DOHH2 (cell line): ENCODE measurements at regions not wholly inside any gene's neighbourhood (a gene's known extent, or its start where the extent isn't known, plus 50 kb on each side); places are given as distances from the start of the nearest gene placed in this dataset.

Source experiments
- H3F3A ChIP-seq: fragments of 200-600 bp; sonication (generic), shearing (Covaris generic); 2 replicates; pipeline ENCODE4 v1.6.0; 2016; ENCODE audit warnings: antibody characterized with exemption, mild to moderate bottlenecking; ENCODE audit not compliant: control insufficient read depth, insufficient read depth
- H3K27ac ChIP-seq: fragments of 200-600 bp; sonication (generic); 2 replicates; pipeline ENCODE4 v1.5.1; 2014; ENCODE audit warnings: low read depth, mild to moderate bottlenecking, low read length, moderate library complexity
- H3K27me3 ChIP-seq: fragments of 200-600 bp; sonication (generic); 2 replicates; pipeline ENCODE4 v1.6.1; 2014; ENCODE audit warnings: mild to moderate bottlenecking, low read length, mixed read lengths; ENCODE audit not compliant: control insufficient read depth
- H3K36me3 ChIP-seq: fragments of 200-600 bp; sonication (generic); 2 replicates; pipeline ENCODE4 v1.6.1; 2014; ENCODE audit warnings: mild to moderate bottlenecking, low read length, moderate library complexity, mixed read lengths; ENCODE audit not compliant: control insufficient read depth
- H3K4me1 ChIP-seq: fragments of 200-600 bp; sonication (generic); 2 replicates; pipeline ENCODE4 v1.6.1; 2014; ENCODE audit warnings: mild to moderate bottlenecking, low read length, mixed read lengths; ENCODE audit not compliant: control insufficient read depth
- H3K4me2 ChIP-seq: fragments of 200-600 bp; sonication (generic); 2 replicates; pipeline ENCODE4 v1.6.0; 2014; ENCODE audit warnings: mild to moderate bottlenecking, low read length, moderate library complexity
- H3K4me3 ChIP-seq: fragments of 200-600 bp; sonication (generic); 2 replicates; pipeline ENCODE4 v1.5.1; 2014; ENCODE audit warnings: mild to moderate bottlenecking, low read length, mixed read lengths
- H3K79me2 ChIP-seq: fragments of 200-600 bp; sonication (generic); 2 replicates; pipeline ENCODE4 v1.6.1; 2014; ENCODE audit warnings: mild to moderate bottlenecking, low read length, mixed read lengths; ENCODE audit not compliant: control insufficient read depth
- H3K9me2 ChIP-seq: fragments of 200-600 bp; sonication (generic); replicated peaks from 2 replicates; pipeline ENCODE4 v1.6.1; 2014; ENCODE audit warnings: mild to moderate bottlenecking, low read length, mixed read lengths; ENCODE audit not compliant: control insufficient read depth
- H3K9me3 ChIP-seq: fragments of 200-600 bp; sonication (generic); 2 replicates; pipeline ENCODE4 v1.6.1; 2014; ENCODE audit warnings: antibody characterized with exemption, low read length, mixed read lengths; ENCODE audit not compliant: control insufficient read depth, insufficient read depth
- H4K20me1 ChIP-seq: fragments of 200-600 bp; sonication (generic); 2 replicates; pipeline ENCODE4 v1.6.0; 2014; ENCODE audit warnings: low read depth, mild to moderate bottlenecking, antibody characterized with exemption, low read length, moderate library complexity; ENCODE audit not compliant: control insufficient read depth, insufficient read depth
- CTCF ChIP-seq: fragments of 200-600 bp; sonication (generic); IDR thresholded peaks from one replicate; pipeline ENCODE4 v1.5.1; 2014; ENCODE audit warnings: antibody characterized with exemption, mild to moderate bottlenecking, low read depth, low read length; ENCODE audit not compliant: poor library complexity, severe bottlenecking
- EZH2phosphoT487 ChIP-seq: fragments of 200-600 bp; sonication (generic); IDR thresholded peaks from 2 replicates; pipeline ENCODE4 v1.6.1; 2017; ENCODE audit warnings: borderline replicate concordance, mild to moderate bottlenecking, antibody characterized with exemption, low read length, moderate library complexity, mixed read lengths

- Histone ChIP-seq H3F3A (no peaks in the 10 kb centered on the region), H3K4me3 (no peak overlapping the region), H3K4me1 (no peaks in the 10 kb centered on the region), H3K9me3 (peaks cover 5% of the 10 kb centered on the region; the same call in 1 of the 2 replicates), H3K27me3 (no peaks in the 10 kb centered on the region), H3K4me2 (no peak overlapping the region), H3K9me2 (no peaks in the 10 kb centered on the region), H3K27ac (no peak overlapping the region), H3K36me3 (no peaks in the 10 kb centered on the region), H4K20me1 (no peaks in the 10 kb centered on the region), H3K79me2 (no peaks in the 10 kb centered on the region)
- TF ChIP-seq EZH2phosphoT487: no peak
- no peak for TF ChIP-seq CTCF
These were observed 232.7 kb upstream of the CDH4 start for GRCh38 chr20:61019322-61019721.

GRCh38 chr20:61023612-61024011 is 228.4 kb upstream of the CDH4 start:
- no peaks in the 10 kb centered on the region for H3K36me3 ChIP-seq
- no peak overlapping the region for H3K27ac ChIP-seq
- no peak for TF ChIP-seq EZH2phosphoT487
- no peak for TF ChIP-seq CTCF
- no peaks in the 10 kb centered on the region for H3K9me2 ChIP-seq
- H3F3A ChIP-seq: no peaks in the 10 kb centered on the region
- peaks cover 4% of the 10 kb centered on the region; the same call in 1 of the 2 replicates for H3K9me3 ChIP-seq
- H3K4me1 ChIP-seq: no peaks in the 10 kb centered on the region
- H3K4me3 ChIP-seq: no peak overlapping the region
- no peaks in the 10 kb centered on the region for H3K27me3 ChIP-seq
- H4K20me1 ChIP-seq: no peaks in the 10 kb centered on the region
- H3K79me2 ChIP-seq: no peaks in the 10 kb centered on the region
- no peak overlapping the region for H3K4me2 ChIP-seq

- Histone ChIP-seq H3K27ac (no peak overlapping the region), H3K4me3 (no peak overlapping the region), H3K9me3 (no peaks in the 10 kb centered on the region; the same call in 1 of the 2 replicates), H3K4me2 (no peak overlapping the region), H3K79me2 (no peaks in the 10 kb centered on the region), H3K4me1 (no peaks in the 10 kb centered on the region), H3K9me2 (no peaks in the 10 kb centered on the region), H3K27me3 (no peaks in the 10 kb centered on the region), H4K20me1 (no peaks in the 10 kb centered on the region), H3F3A (no peaks in the 10 kb centered on the region), H3K36me3 (no peaks in the 10 kb centered on the region)
- TF ChIP-seq CTCF (no peak), EZH2phosphoT487 (no peak)
These were observed 227.7 kb upstream of the CDH4 start for GRCh38 chr20:61024390-61024789.

GRCh38 chr20:61025536-61025935 is 226.5 kb upstream of the CDH4 start:
- no peaks in the 10 kb centered on the region for H3K27me3 ChIP-seq
- H3K79me2 ChIP-seq: no peaks in the 10 kb centered on the region
- H3K4me1 ChIP-seq: no peaks in the 10 kb centered on the region
- H3K4me3 ChIP-seq: no peak overlapping the region
- H3F3A ChIP-seq: no peaks in the 10 kb centered on the region
- H3K36me3 ChIP-seq: no peaks in the 10 kb centered on the region
- no peaks in the 10 kb centered on the region for H3K9me2 ChIP-seq
- no peak overlapping the region for H3K4me2 ChIP-seq
- no peaks in the 10 kb centered on the region for H4K20me1 ChIP-seq
- H3K27ac ChIP-seq: no peak overlapping the region
- no peak for TF ChIP-seq EZH2phosphoT487
- no peak for TF ChIP-seq CTCF
- no peaks in the 10 kb centered on the region; the same call in 1 of the 2 replicates for H3K9me3 ChIP-seq
